Osteoblast (primary cell): ENCODE measurements at regions not wholly inside any gene's neighbourhood (a gene's known extent, or its start where the extent isn't known, plus 50 kb on each side); places are given as distances from the start of the nearest gene placed in this dataset.
A peak's percentile ranks its signal among the peaks of the same experiment; 100 is the strongest.

Source experiments
- DNase-seq: peaks from one replicate; pipeline ENCODE4 v3.0.0; 2011; ENCODE audit warnings: low spot score, mixed read lengths; ENCODE audit not compliant: insufficient read length; ENCODE audit errors: missing footprints
- H2AFZ ChIP-seq: 2 replicates; pipeline ENCODE4 v1.6.0; 2011; ENCODE audit warnings: mild to moderate bottlenecking, low read length
- H3K27ac ChIP-seq: 2 replicates; pipeline ENCODE4 v1.5.1; 2011; ENCODE audit warnings: mild to moderate bottlenecking, low read depth, low read length, moderate library complexity
- H3K27me3 ChIP-seq: 2 replicates; pipeline ENCODE4 v1.6.0; 2012; ENCODE audit warnings: mild to moderate bottlenecking, control low read depth, inconsistent platforms, low read length, moderate library complexity; ENCODE audit not compliant: insufficient read depth
- H3K36me3 ChIP-seq: 2 replicates; pipeline ENCODE4 v1.5.1; 2011; ENCODE audit warnings: mild to moderate bottlenecking, low read length, control low read depth, moderate library complexity; ENCODE audit not compliant: insufficient read depth
- H3K4me1 ChIP-seq: 2 replicates; pipeline ENCODE4 v1.5.1; 2011; ENCODE audit warnings: mild to moderate bottlenecking, low read length, control low read depth, moderate library complexity; ENCODE audit not compliant: insufficient read depth
- H3K4me2 ChIP-seq: 2 replicates; pipeline ENCODE4 v1.6.0; 2011; ENCODE audit warnings: mild to moderate bottlenecking, low read length; ENCODE audit not compliant: insufficient read depth
- H3K4me3 ChIP-seq: fragments of 200-600 bp; sonication (generic); 3 replicates; pipeline ENCODE4 v1.5.1; 2012; ENCODE audit warnings: mild to moderate bottlenecking, low read length, inconsistent platforms; ENCODE audit not compliant: insufficient read depth
- H3K79me2 ChIP-seq: 2 replicates; pipeline ENCODE4 v1.6.0; 2012; ENCODE audit warnings: mild to moderate bottlenecking, low read length, control low read depth, inconsistent platforms; ENCODE audit not compliant: insufficient read depth
- H3K9me3 ChIP-seq: 2 replicates; pipeline ENCODE4 v1.5.1; 2011; ENCODE audit warnings: low read depth, low read length, control low read depth
- H4K20me1 ChIP-seq: 2 replicates; pipeline ENCODE4 v1.6.0; 2012; ENCODE audit warnings: mild to moderate bottlenecking, low read length, control low read depth; ENCODE audit not compliant: insufficient read depth
- TF ChIP-seq, protein P1 (sequence below): IDR thresholded peaks from 2 replicates; pipeline ENCODE4 v1.5.1; 2011; ENCODE audit warnings: mild to moderate bottlenecking, low read depth, low read length, moderate library complexity; ENCODE audit errors: extremely low read depth

DNA sequence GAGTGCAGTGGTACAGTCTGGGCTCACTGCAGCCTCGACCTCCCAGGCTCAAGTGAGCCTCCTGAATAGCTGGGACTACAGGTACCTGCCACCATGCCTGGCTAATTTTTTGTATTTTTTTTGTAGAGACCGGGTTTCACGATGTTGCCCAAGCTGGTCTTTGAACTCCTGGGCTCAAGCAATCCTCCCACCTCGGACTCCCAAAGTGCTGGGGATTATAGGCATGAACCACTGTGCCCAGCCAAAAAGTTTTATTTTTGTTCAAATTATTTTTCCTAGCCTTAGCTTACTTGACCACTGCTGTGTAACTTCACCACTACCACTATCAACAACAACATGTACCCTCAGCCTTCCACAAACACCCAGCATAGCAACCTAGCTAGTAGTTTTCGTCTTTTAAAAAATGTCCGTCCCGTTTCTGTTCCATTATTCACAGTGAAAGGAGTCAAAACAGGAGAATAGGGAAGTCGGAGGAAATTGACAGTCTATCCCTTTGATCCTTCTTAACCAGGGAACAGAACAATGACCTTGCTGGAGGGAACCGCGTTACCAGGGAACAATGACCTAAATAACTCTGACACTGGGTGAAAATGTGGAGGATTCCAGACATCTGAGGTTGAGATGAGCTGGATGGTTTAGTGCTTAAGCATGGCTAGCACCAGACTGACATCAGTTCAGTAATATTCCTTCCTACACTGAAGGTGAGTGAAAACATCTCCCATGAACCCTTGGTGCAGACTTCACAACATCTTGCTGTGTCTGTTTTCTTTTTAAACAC is 69.2 kb upstream of the ARL4C start:
- no peak overlapping the region for H3K27ac ChIP-seq
- H3K79me2 ChIP-seq = no peaks in the 10 kb centered on the region
- no peak overlapping the region for H3K4me3 ChIP-seq
- no peaks in the 10 kb centered on the region for H3K9me3 ChIP-seq
- no peaks in the 10 kb centered on the region for H3K4me1 ChIP-seq
- TF ChIP-seq, protein P1, sequence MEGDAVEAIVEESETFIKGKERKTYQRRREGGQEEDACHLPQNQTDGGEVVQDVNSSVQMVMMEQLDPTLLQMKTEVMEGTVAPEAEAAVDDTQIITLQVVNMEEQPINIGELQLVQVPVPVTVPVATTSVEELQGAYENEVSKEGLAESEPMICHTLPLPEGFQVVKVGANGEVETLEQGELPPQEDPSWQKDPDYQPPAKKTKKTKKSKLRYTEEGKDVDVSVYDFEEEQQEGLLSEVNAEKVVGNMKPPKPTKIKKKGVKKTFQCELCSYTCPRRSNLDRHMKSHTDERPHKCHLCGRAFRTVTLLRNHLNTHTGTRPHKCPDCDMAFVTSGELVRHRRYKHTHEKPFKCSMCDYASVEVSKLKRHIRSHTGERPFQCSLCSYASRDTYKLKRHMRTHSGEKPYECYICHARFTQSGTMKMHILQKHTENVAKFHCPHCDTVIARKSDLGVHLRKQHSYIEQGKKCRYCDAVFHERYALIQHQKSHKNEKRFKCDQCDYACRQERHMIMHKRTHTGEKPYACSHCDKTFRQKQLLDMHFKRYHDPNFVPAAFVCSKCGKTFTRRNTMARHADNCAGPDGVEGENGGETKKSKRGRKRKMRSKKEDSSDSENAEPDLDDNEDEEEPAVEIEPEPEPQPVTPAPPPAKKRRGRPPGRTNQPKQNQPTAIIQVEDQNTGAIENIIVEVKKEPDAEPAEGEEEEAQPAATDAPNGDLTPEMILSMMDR = no peak
- no peaks in the 10 kb centered on the region for H3K36me3 ChIP-seq
- H2AFZ ChIP-seq = no peak overlapping the region
- no peak for DNase-seq
- H3K4me2 ChIP-seq = no peak overlapping the region
- H3K27me3 ChIP-seq = peaks cover 3% of the 10 kb centered on the region
- no peaks in the 10 kb centered on the region for H4K20me1 ChIP-seq

DNA sequence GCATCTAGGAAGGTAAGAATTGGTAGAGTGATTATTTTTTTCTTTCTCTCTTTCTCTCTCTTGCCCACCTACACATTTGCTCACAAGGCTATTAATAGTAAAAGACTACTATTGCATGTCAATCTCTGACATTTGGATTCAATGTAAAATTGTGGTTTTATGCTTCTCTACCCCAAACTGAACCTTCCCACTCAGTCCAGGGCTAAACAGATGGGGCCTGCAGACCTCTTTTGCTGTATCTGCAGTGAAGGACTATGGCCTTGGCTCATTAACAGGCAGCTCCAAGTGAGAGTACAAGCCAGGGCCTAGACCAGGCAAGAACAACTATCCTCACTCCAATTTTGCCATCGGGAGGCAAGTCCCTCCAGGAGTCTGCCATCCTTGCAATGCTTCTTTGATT is 68.3 kb upstream of the ARL4C start:
- Histone ChIP-seq H3K79me2 (no peaks in the 10 kb centered on the region), H3K36me3 (no peaks in the 10 kb centered on the region), H2AFZ (peak overlapping the region; percentile 28), H3K4me2 (no peak overlapping the region), H3K4me1 (no peaks in the 10 kb centered on the region), H3K9me3 (no peaks in the 10 kb centered on the region), H3K27me3 (peaks cover 2% of the 10 kb centered on the region), H4K20me1 (no peaks in the 10 kb centered on the region), H3K4me3 (no peak overlapping the region), H3K27ac (no peak overlapping the region)
- DNase-seq = no peak
- TF ChIP-seq, protein P1 = no peak

DNA sequence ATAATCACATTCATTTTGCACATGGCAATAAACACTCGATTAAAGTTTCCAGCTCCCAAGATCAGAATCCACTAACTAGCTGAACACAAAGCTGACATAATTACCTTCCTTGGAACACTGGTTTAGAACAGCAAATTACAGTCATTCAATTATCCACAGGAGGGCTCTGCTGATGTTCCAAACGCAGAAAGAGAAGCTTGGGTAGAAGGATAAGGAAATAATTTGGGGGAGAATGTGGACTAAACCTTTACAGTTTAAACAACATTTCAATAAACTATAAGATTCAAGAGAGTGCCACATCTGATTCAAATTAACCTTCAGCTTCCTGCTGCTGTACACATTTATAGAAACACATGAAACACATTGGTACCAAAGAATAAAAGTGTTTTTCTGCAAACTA is 67.8 kb upstream of the ARL4C start:
- Histone ChIP-seq H2AFZ (no peak overlapping the region), H4K20me1 (no peaks in the 10 kb centered on the region), H3K4me3 (no peak overlapping the region), H3K4me1 (no peaks in the 10 kb centered on the region), H3K27me3 (no peaks in the 10 kb centered on the region), H3K79me2 (no peaks in the 10 kb centered on the region), H3K9me3 (no peaks in the 10 kb centered on the region), H3K36me3 (no peaks in the 10 kb centered on the region), H3K27ac (no peak overlapping the region), H3K4me2 (no peak overlapping the region)
- DNase-seq = peak; percentile 85
- TF ChIP-seq, protein P1 = peak; percentile 41

DNA sequence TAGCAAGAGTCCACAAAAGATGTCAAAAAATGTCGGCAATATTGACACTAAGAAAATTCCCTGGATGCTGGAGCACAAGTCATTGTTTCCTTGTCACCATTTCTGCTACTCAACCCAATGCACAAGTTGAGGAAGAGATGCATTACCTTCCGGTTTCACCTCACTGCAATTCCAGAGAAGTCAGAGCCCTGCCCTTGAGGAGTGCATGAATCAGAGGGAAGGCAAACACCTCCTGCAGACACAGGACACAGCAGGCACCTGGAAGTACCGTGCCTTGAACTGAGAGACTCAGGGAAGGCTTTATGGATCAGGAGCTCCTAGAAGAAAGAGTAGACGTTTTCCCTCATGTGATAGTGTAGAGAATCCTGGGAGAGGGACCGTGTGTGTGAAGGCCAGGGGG is 62.7 kb upstream of the ARL4C start:
- H3K9me3 ChIP-seq = no peaks in the 10 kb centered on the region
- peaks cover 6% of the 10 kb centered on the region for H3K4me1 ChIP-seq
- TF ChIP-seq, protein P1 = no peak
- no peak overlapping the region for H2AFZ ChIP-seq
- no peak overlapping the region for H3K27ac ChIP-seq
- no peaks in the 10 kb centered on the region for H3K27me3 ChIP-seq
- H3K36me3 ChIP-seq = no peaks in the 10 kb centered on the region
- no peaks in the 10 kb centered on the region for H4K20me1 ChIP-seq
- H3K4me3 ChIP-seq = no peak overlapping the region
- no peak for DNase-seq
- H3K4me2 ChIP-seq = no peak overlapping the region
- H3K79me2 ChIP-seq = no peaks in the 10 kb centered on the region
